ENCODE measurements at regions not wholly inside any gene's neighbourhood (a gene's known extent, or its start where the extent isn't known, plus 50 kb on each side); places are given as distances from the start of the nearest gene placed in this dataset.

GRCh38 chr22:47633111-47633510 lies 870.7 kb downstream of the TBC1D22A start:
- no peak for TF ChIP-seq CTCF (IDR thresholded peaks at IDR 0.05)
- TF ChIP-seq ZFX (IDR thresholded peaks at IDR 0.05; ENCODE audit: borderline replicate concordance) = no peak
